Sigmoid colon (tissue), 4 donors: ENCODE measurements at regions not wholly inside any gene's neighbourhood (a gene's known extent, or its start where the extent isn't known, plus 50 kb on each side); places are given as distances from the start of the nearest gene placed in this dataset.

Source experiments
- POLR2A ChIP-seq, 2 donors: fragments of 450-650 bp; IDR thresholded peaks; one replicate each; pipeline ENCODE4 v1.6.1; 2016; ENCODE audit warnings: antibody characterized with exemption in 2 of 2, mild to moderate bottlenecking in 2 of 2, moderate library complexity in 2 of 2
- POLR2AphosphoS5 ChIP-seq, 4 donors: sonication (generic); formaldehyde crosslinking; IDR thresholded peaks; one replicate each; pipeline ENCODE4 v1.6.1; 2017; ENCODE audit warnings: antibody characterized with exemption in 4 of 4
- TF ChIP-seq, protein P1 (sequence below), 4 experiments: fragments of 450-650 bp in 3 of 4; fragments of 200-600 bp in 1 of 4; IDR thresholded peaks; one replicate each; pipeline ENCODE4 v1.5.1; 2016 to 2019; ENCODE audit warnings: antibody characterized with exemption in 4 of 4, mild to moderate bottlenecking in 3 of 4, moderate library complexity in 2 of 4

DNA sequence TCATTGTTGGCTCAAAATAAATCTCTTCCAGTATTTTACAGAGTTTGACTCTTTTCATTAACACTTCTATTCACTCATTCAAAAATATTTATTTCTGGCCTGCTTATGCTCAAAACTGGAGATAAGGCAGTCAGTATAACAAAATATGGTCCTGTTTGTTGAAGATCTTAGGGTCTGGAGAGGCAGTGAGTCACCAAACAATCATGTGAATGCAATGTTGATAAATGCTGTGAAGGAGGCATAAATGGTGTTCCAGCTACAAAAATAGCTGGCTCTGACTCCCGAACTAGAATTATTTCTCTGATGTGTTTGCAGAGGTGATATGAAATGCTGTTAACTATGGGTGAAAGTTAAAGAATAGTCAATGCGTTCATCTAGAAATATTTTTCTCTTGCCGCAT is 390.6 kb downstream of the AASDHPPT start:
- TF ChIP-seq, protein P1, sequence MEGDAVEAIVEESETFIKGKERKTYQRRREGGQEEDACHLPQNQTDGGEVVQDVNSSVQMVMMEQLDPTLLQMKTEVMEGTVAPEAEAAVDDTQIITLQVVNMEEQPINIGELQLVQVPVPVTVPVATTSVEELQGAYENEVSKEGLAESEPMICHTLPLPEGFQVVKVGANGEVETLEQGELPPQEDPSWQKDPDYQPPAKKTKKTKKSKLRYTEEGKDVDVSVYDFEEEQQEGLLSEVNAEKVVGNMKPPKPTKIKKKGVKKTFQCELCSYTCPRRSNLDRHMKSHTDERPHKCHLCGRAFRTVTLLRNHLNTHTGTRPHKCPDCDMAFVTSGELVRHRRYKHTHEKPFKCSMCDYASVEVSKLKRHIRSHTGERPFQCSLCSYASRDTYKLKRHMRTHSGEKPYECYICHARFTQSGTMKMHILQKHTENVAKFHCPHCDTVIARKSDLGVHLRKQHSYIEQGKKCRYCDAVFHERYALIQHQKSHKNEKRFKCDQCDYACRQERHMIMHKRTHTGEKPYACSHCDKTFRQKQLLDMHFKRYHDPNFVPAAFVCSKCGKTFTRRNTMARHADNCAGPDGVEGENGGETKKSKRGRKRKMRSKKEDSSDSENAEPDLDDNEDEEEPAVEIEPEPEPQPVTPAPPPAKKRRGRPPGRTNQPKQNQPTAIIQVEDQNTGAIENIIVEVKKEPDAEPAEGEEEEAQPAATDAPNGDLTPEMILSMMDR (IDR thresholded peaks at IDR 0.05): no peak
- TF ChIP-seq POLR2AphosphoS5 (IDR thresholded peaks at IDR 0.05): no peak
- no peak for TF ChIP-seq POLR2A (IDR thresholded peaks at IDR 0.05)
